MCF 10A (cell line): ENCODE measurements at regions not wholly inside any gene's neighbourhood (a gene's known extent, or its start where the extent isn't known, plus 50 kb on each side); places are given as distances from the start of the nearest gene placed in this dataset.

ENCODE experiments used
- BruUV-seq: library from RNA; stranded (reverse); fragments of 400-500 nt; replicated peaks from 2 replicates; lab custom pipeline; 2021; lab: Mats Ljungman, UMichigan
- CTCF ChIA-PET: fragments of 300-600 bp; sonication (Branson Sonifier 250); formaldehyde crosslinking; extraction: SDS; loops from one replicate; lab custom pipeline; 2021; ENCODE audit warnings: antibody characterized with exemption, inconsistent platforms; lab: Yijun Ruan, JAX
- POLR2A ChIA-PET: fragments of 300-600, 350-650 bp; sonication (Branson Sonifier 250); formaldehyde crosslinking; extraction: SDS; loops from one replicate; lab custom pipeline; 2020; ENCODE audit warnings: antibody characterized with exemption, inconsistent platforms; lab: Yijun Ruan, JAX
- DNase-seq: peaks from one replicate; pipeline ENCODE4 v3.0.0-alpha.2; 2018; ENCODE audit not compliant: unreplicated experiment
- H3K27ac Mint-ChIP-seq: one replicate; pipeline ENCODE4 v1.8.0; 2022; ENCODE audit warnings: mild to moderate bottlenecking, low read depth, mixed read lengths; ENCODE audit not compliant: unreplicated experiment
- H3K27me3 Mint-ChIP-seq: one replicate; pipeline ENCODE4 v1.8.0; 2022; ENCODE audit warnings: mixed read lengths; ENCODE audit not compliant: insufficient read depth, unreplicated experiment
- H3K36me3 Mint-ChIP-seq: one replicate; pipeline ENCODE4 v1.8.0; 2022; ENCODE audit warnings: mild to moderate bottlenecking, moderate library complexity, mixed read lengths; ENCODE audit not compliant: insufficient read depth, unreplicated experiment
- H3K4me1 Mint-ChIP-seq: one replicate; pipeline ENCODE4 v1.8.0; 2022; ENCODE audit warnings: mixed read lengths; ENCODE audit not compliant: insufficient read depth, unreplicated experiment
- H3K4me3 Mint-ChIP-seq: one replicate; pipeline ENCODE4 v1.8.0; 2022; ENCODE audit warnings: mild to moderate bottlenecking, moderate library complexity, mixed read lengths; ENCODE audit not compliant: unreplicated experiment
- H3K9me3 Mint-ChIP-seq: one replicate; pipeline ENCODE4 v1.8.0; 2022; ENCODE audit warnings: mixed read lengths; ENCODE audit not compliant: unreplicated experiment
- CTCF ChIP-seq: fragments of 200-600 bp; IDR thresholded peaks from one replicate; pipeline ENCODE4 v1.8.0; 2022; ENCODE audit warnings: antibody characterized with exemption, mild to moderate bottlenecking; ENCODE audit not compliant: unreplicated experiment
- intact Hi-C: fragments of 100-400 bp; cut with micrococcal nuclease; formaldehyde crosslinking; loops from 2 replicates; pipeline ENCODE4 v1.14.1; 2022

GRCh38 chr2:64327510-64328414, 126.2 kb upstream of the LGALSL start:
- Mint-ChIP-seq H3K4me3 (no peak overlapping the region), H3K36me3 (no peaks in the 10 kb centered on the region), H3K9me3 (no peaks in the 10 kb centered on the region), H3K27ac (no peak overlapping the region), H3K27me3 (peaks cover 8% of the 10 kb centered on the region), H3K4me1 (peaks cover 6% of the 10 kb centered on the region)
- ChIA-PET CTCF (interaction anchor here (0.6 to 8.5 kb wide), 15 partner anchors 9 to 279 kb away, joined by 3 to 257 read pairs (median 3); no protein-coding TSS in a partner anchor), POLR2A (interaction anchor here (0.7 kb wide), 1 partner anchor 129 kb away, joined by 3 read pairs; no protein-coding TSS in a partner anchor)
- BruUV-seq = no TSS peak
- TF ChIP-seq CTCF = peak; percentile 7
- DNase-seq = no peak
- intact Hi-C loops = no loop called here

- no peaks in the 10 kb centered on the region for H3K9me3 Mint-ChIP-seq
- H3K4me1 Mint-ChIP-seq = peaks cover 6% of the 10 kb centered on the region
- peaks cover 2% of the 10 kb centered on the region for H3K27me3 Mint-ChIP-seq
- ChIA-PET CTCF (interaction anchor here (0.6 to 8.5 kb wide), 15 partner anchors 10 to 280 kb away, joined by 3 to 257 read pairs (median 3); no protein-coding TSS in a partner anchor), POLR2A (interaction anchor here (0.7 kb wide), 2 partner anchors 128 to 279 kb away, joined by 3 read pairs; no protein-coding TSS in a partner anchor)
- H3K27ac Mint-ChIP-seq = no peak overlapping the region
- no peak for DNase-seq
- BruUV-seq = no TSS peak
- no peaks in the 10 kb centered on the region for H3K36me3 Mint-ChIP-seq
- no peak overlapping the region for H3K4me3 Mint-ChIP-seq
- intact Hi-C loops = no loop called here
- TF ChIP-seq CTCF = no peak
Observed at GRCh38 chr2:64328415-64328722, 125.6 kb upstream of the LGALSL start.

GRCh38 chr2:64328756-64329155, 125.2 kb upstream of the LGALSL start:
- TF ChIP-seq CTCF = no peak
- intact Hi-C loops = no loop called here
- H3K9me3 Mint-ChIP-seq = no peaks in the 10 kb centered on the region
- H3K36me3 Mint-ChIP-seq = no peaks in the 10 kb centered on the region
- no peak overlapping the region for H3K27ac Mint-ChIP-seq
- no TSS peak for BruUV-seq
- DNase-seq = no peak
- ChIA-PET POLR2A (interaction anchor here (0.7 kb wide), 1 partner anchor 279 kb away, joined by 3 read pairs; no protein-coding TSS in a partner anchor), CTCF (interaction anchor here (0.6 to 8.5 kb wide), 14 partner anchors 10 to 280 kb away, joined by 3 to 257 read pairs (median 4); no protein-coding TSS in a partner anchor)
- H3K4me3 Mint-ChIP-seq = no peak overlapping the region
- H3K4me1 Mint-ChIP-seq = peaks cover 6% of the 10 kb centered on the region
- H3K27me3 Mint-ChIP-seq = no peaks in the 10 kb centered on the region

- no peak overlapping the region for H3K4me3 Mint-ChIP-seq
- POLR2A ChIA-PET = interaction anchor here (0.6 to 2.1 kb wide), 8 partner anchors 30 to 315 kb away, joined by 3 to 9 read pairs (median 8); no protein-coding TSS in a partner anchor
- H3K36me3 Mint-ChIP-seq = no peaks in the 10 kb centered on the region
- BruUV-seq = no TSS peak
- CTCF ChIA-PET = interaction anchor here (0.6 to 8.5 kb wide), 33 partner anchors 9 to 588 kb away, joined by 3 to 257 read pairs (median 7); partner anchors contain the start of gene AFTPH
- peak overlapping the region; percentile 64 for H3K27ac Mint-ChIP-seq
- no peak for TF ChIP-seq CTCF
- intact Hi-C loops = loop anchor here (5.0 kb wide), 1 partner anchor 542 kb away; no protein-coding TSS in a partner anchor
- H3K27me3 Mint-ChIP-seq = no peaks in the 10 kb centered on the region
- H3K9me3 Mint-ChIP-seq = no peaks in the 10 kb centered on the region
- DNase-seq = no peak
- peaks cover 6% of the 10 kb centered on the region for H3K4me1 Mint-ChIP-seq
Observed at GRCh38 chr2:64329848-64330247, 124.1 kb upstream of the LGALSL start.
